OCI-LY7 (cell line): ENCODE measurements at regions not wholly inside any gene's neighbourhood (a gene's known extent, or its start where the extent isn't known, plus 50 kb on each side); places are given as distances from the start of the nearest gene placed in this dataset.

Experiments
- CTCF ChIP-seq: fragments of 200-600 bp; sonication (generic); conservative IDR thresholded peaks from 2 replicates; pipeline ENCODE4 v1.5.1; 2014; ENCODE audit warnings: mild to moderate bottlenecking, antibody characterized with exemption, low read length, moderate library complexity, mixed read lengths
- EZH2phosphoT487 ChIP-seq: fragments of 200-600 bp; sonication (generic); IDR thresholded peaks from 2 replicates; pipeline ENCODE4 v1.6.1; 2018; ENCODE audit warnings: low read depth, borderline replicate concordance, mild to moderate bottlenecking, mixed run types, antibody characterized with exemption, low read length, moderate library complexity, mixed read lengths

GRCh38 chr4:136818811-136819330, 713.4 kb downstream of the PCDH18 start:
- TF ChIP-seq CTCF = no peak
- no peak for TF ChIP-seq EZH2phosphoT487
